ENCODE measurements at regions not wholly inside any gene's neighbourhood (a gene's known extent, or its start where the extent isn't known, plus 50 kb on each side); places are given as distances from the start of the nearest gene placed in this dataset.

- in situ Hi-C loops (cut with HindIII; ENCODE audit: low sequenced_read_pairs) = no loop called here
Observed at GRCh38 chr2:2663401-2664036, 332.4 kb upstream of the MYT1L start.

- in situ Hi-C loops (cut with HindIII; ENCODE audit: low sequenced_read_pairs) = no loop called here
Observed at GRCh38 chr2:2662847-2663356, 331.8 kb upstream of the MYT1L start.

- in situ Hi-C loops (cut with HindIII; ENCODE audit: low sequenced_read_pairs) = no loop called here
Observed at GRCh38 chr2:2662037-2662846, 331.2 kb upstream of the MYT1L start.

- in situ Hi-C loops (cut with HindIII; ENCODE audit: low sequenced_read_pairs) = no loop called here
Observed at GRCh38 chr2:2660789-2661355, 329.8 kb upstream of the MYT1L start.

- in situ Hi-C loops (cut with HindIII; ENCODE audit: low sequenced_read_pairs) = no loop called here
Observed at GRCh38 chr2:2657121-2657962, 326.3 kb upstream of the MYT1L start.

- in situ Hi-C loops (cut with HindIII; ENCODE audit: low sequenced_read_pairs) = no loop called here
Observed at GRCh38 chr2:2656115-2657011, 325.3 kb upstream of the MYT1L start.

- in situ Hi-C loops (cut with HindIII; ENCODE audit: low sequenced_read_pairs) = no loop called here
Observed at GRCh38 chr2:2655453-2656114, 324.5 kb upstream of the MYT1L start.

- in situ Hi-C loops (cut with HindIII; ENCODE audit: low sequenced_read_pairs) = no loop called here
Observed at GRCh38 chr2:2653231-2653630, 322.2 kb upstream of the MYT1L start.

GRCh38 chr2:2650608-2651375 is 319.7 kb upstream of the MYT1L start:
- in situ Hi-C loops (cut with HindIII; ENCODE audit: low sequenced_read_pairs) = no loop called here

- in situ Hi-C loops (cut with HindIII; ENCODE audit: low sequenced_read_pairs) = loop anchor here (5.0 kb wide), 2 partner anchors 78 to 128 kb away; no protein-coding TSS in a partner anchor
Observed at GRCh38 chr2:2649109-2650072, 318.3 kb upstream of the MYT1L start.

GRCh38 chr2:2648094-2648493 is 317.0 kb upstream of the MYT1L start:
- in situ Hi-C loops (cut with HindIII; ENCODE audit: low sequenced_read_pairs) = loop anchor here (5.0 kb wide), 2 partner anchors 79 to 129 kb away; no protein-coding TSS in a partner anchor

GRCh38 chr2:2647141-2647541 is 316.1 kb upstream of the MYT1L start:
- in situ Hi-C loops (cut with HindIII; ENCODE audit: low sequenced_read_pairs) = loop anchor here (5.0 kb wide), 2 partner anchors 80 to 130 kb away; no protein-coding TSS in a partner anchor

- in situ Hi-C loops (cut with HindIII; ENCODE audit: low sequenced_read_pairs) = loop anchor here (5.0 kb wide), 2 partner anchors 81 to 131 kb away; no protein-coding TSS in a partner anchor
Observed at GRCh38 chr2:2646433-2647051, 315.5 kb upstream of the MYT1L start.

GRCh38 chr2:2645162-2645855 is 314.2 kb upstream of the MYT1L start:
- in situ Hi-C loops (cut with HindIII; ENCODE audit: low sequenced_read_pairs) = loop anchor here (5.0 kb wide), 2 partner anchors 82 to 132 kb away; no protein-coding TSS in a partner anchor

- in situ Hi-C loops (cut with HindIII; ENCODE audit: low sequenced_read_pairs) = loop anchor here (5.0 kb wide), 2 partner anchors 83 to 133 kb away; no protein-coding TSS in a partner anchor
Observed at GRCh38 chr2:2644751-2645150, 313.7 kb upstream of the MYT1L start.

GRCh38 chr2:2644040-2644439 is 313.0 kb upstream of the MYT1L start:
- in situ Hi-C loops (cut with HindIII; ENCODE audit: low sequenced_read_pairs) = no loop called here

All from endothelial cell of hepatic sinusoid (primary cell).